ENCODE measurements at regions not wholly inside any gene's neighbourhood (a gene's known extent, or its start where the extent isn't known, plus 50 kb on each side); places are given as distances from the start of the nearest gene placed in this dataset.

DNA sequence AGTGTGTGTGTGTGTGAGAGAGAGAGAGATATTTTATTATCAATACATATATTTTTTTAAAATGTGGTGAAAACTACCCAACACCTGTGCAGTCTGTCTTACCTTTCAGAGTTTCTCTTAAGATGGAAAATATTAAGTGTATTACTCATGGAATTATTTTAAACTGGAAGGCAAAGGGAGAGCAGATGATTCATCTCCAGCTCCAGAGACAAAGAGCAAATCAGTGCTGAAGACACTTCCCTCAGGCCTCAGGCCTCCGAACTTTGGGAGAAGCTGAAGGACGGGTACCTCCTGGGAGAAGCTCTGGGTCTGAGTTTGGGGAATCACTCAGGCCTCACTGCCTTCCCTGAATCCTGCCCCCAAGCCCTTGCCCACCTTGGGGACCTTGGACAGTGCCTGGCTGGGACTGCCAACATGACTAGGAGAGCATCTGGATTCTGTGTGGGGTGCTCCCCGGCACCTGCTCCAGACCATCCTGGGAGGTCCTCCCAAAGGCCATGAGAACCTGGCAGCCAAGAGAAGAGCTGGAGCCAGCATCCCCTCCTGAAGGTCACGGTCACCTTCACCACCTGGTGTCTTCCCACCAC is 170.4 kb upstream of the UBL3 start:
- H3K27me3 ChIP-seq (replicated peaks; ENCODE audit: control insufficient read depth, insufficient read depth, low read length) = no peaks in the 10 kb centered on the region; the same call in none of the 2 replicates
- DNase-seq (ENCODE audit: extremely low read depth, insufficient read length) = no peak
- H3K4me3 ChIP-seq (replicated peaks; ENCODE audit: low read depth, low read length) = no peak overlapping the region
- TF ChIP-seq, protein P1, sequence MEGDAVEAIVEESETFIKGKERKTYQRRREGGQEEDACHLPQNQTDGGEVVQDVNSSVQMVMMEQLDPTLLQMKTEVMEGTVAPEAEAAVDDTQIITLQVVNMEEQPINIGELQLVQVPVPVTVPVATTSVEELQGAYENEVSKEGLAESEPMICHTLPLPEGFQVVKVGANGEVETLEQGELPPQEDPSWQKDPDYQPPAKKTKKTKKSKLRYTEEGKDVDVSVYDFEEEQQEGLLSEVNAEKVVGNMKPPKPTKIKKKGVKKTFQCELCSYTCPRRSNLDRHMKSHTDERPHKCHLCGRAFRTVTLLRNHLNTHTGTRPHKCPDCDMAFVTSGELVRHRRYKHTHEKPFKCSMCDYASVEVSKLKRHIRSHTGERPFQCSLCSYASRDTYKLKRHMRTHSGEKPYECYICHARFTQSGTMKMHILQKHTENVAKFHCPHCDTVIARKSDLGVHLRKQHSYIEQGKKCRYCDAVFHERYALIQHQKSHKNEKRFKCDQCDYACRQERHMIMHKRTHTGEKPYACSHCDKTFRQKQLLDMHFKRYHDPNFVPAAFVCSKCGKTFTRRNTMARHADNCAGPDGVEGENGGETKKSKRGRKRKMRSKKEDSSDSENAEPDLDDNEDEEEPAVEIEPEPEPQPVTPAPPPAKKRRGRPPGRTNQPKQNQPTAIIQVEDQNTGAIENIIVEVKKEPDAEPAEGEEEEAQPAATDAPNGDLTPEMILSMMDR (IDR thresholded peaks at IDR 0.05; ENCODE audit: insufficient read depth, low read length, poor library complexity, severe bottlenecking) = no peak
- H3K36me3 ChIP-seq (ENCODE audit: control insufficient read depth, insufficient read depth, low read length) = no peaks in the 10 kb centered on the region

DNA sequence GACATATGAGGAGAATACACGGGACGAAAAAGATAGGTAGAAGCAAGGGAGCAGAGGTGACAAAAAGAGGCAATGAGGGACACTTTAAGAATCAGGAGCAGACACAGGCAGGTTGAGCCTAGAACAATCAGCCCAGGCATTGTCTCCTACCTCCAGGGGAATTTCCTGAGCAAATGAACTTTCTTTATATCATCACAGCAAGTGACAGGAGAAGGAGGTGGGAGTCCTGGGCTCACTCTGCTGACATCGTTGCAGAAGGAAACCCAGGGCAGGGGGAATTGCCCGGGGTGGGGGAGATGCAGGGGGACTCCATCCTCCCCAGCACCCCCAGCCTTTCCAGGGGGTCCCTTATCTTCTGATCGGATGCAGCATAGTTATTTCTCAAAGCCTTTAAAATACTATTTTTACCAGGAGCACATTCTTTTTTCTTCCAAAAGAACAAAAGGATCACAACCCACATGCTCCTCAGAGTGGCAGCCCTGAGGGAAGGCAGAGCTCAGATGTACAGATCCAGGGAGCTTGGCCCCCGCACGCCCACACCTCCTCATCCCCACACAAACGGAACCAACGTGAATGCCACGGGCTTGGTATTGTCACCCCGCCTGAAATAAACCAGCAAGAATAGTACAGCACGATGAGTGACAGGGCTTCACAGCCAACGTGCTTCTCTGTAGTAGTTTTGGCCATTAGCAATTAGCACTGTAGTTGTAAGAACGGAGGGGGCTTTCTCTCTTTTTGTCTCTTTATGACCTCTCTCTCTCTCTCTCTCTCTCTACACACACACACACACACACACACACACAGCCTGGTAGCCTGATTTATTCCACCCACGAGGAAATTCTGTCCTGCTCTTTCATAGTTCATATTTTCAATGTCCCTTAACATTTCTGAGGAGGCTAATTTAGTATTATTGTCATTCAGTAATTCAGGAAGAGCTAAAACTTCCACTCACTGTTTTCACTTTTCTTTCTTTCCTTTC is 169.5 kb upstream of the UBL3 start:
- no peak overlapping the region for H3K4me3 ChIP-seq (replicated peaks; ENCODE audit: low read depth, low read length)
- TF ChIP-seq, protein P1 (IDR thresholded peaks at IDR 0.05; ENCODE audit: insufficient read depth, low read length, poor library complexity, severe bottlenecking) = no peak
- no peak for DNase-seq (ENCODE audit: extremely low read depth, insufficient read length)

DNA sequence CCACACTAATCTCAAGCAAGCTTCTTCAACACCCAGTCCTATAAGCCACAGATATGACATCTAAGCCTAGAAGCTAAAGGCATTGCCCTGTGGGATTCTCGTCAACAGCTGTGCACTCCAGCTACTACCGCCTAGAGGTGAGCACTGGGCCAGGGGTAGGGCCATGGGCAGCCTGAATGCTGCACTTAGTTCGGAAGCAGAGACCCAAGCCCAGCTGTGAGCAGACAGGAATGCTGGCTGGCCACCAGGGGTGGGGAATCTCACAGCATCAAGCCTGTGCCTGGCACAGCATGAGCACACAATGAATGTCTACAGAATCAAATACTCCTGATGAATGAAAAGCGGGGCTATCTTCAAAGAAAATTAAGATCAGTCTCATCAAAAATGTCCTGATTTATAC is 167.5 kb upstream of the UBL3 start:
- Histone ChIP-seq H3K36me3 (ENCODE audit: control insufficient read depth, insufficient read depth, low read length) (no peaks in the 10 kb centered on the region), H3K4me3 (replicated peaks; ENCODE audit: low read depth, low read length) (no peak overlapping the region), H3K27me3 (replicated peaks; ENCODE audit: control insufficient read depth, insufficient read depth, low read length) (peaks cover 2% of the 10 kb centered on the region; the same call in 1 of the 2 replicates)
- TF ChIP-seq, protein P1 (IDR thresholded peaks at IDR 0.05; ENCODE audit: insufficient read depth, low read length, poor library complexity, severe bottlenecking) = no peak
- DNase-seq (ENCODE audit: extremely low read depth, insufficient read length) = no peak

More for the DNA sequence above, 169.5 kb upstream of the UBL3 start:
- Histone ChIP-seq H3K36me3 (ENCODE audit: control insufficient read depth, insufficient read depth, low read length) (no peaks in the 10 kb centered on the region), H3K27me3 (replicated peaks; ENCODE audit: control insufficient read depth, insufficient read depth, low read length) (peaks cover under 1% of the 10 kb centered on the region; the same call in 1 of the 2 replicates)

DNA sequence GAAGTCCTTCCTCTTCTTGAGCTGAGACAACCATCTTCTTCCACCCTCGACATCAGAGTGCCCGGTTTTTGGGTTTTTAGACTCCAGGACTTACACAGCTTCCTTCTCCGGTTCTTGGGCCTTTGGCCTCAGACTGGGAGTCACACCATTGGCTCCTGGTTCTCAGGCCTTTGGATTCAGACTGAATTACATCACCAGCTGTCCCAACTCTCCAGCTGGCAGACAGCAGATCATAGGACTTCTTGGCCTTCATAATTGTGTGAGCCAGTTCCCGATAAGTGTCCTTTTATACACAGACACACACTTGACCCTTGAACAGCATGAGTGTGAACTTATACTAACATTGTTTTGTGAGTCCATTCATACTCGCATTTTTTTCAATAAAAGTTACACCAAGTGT is 166.0 kb upstream of the UBL3 start:
- no peak overlapping the region for H3K4me3 ChIP-seq (replicated peaks; ENCODE audit: low read depth, low read length)
- no peak for DNase-seq (ENCODE audit: extremely low read depth, insufficient read length)
- TF ChIP-seq, protein P1 (IDR thresholded peaks at IDR 0.05; ENCODE audit: insufficient read depth, low read length, poor library complexity, severe bottlenecking) = no peak
- no peaks in the 10 kb centered on the region for H3K36me3 ChIP-seq (ENCODE audit: control insufficient read depth, insufficient read depth, low read length)
- H3K27me3 ChIP-seq (replicated peaks; ENCODE audit: control insufficient read depth, insufficient read depth, low read length) = peaks cover 2% of the 10 kb centered on the region; the same call in 1 of the 2 replicates

DNA sequence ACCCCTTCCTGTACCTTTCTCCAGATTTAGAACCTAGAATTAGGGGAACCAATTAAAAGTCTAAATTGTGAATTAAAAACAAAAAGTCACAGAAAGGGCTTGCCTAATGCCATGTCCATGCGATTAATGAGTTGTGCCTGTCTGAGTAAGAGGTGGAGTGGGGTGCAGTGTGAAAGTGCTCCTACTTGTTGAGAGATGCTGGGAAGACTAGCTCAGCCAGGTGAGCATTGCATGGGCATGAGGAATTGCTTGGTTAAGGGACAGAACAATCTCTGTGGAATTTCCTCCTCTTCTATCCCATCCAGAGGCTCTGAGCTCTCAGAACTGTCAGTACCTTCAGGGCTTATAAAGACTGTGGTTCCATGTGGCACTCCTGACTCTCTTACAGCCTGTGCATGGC is 159.0 kb upstream of the UBL3 start:
- TF ChIP-seq, protein P1 (IDR thresholded peaks at IDR 0.05; ENCODE audit: insufficient read depth, low read length, poor library complexity, severe bottlenecking) = no peak
- H3K4me3 ChIP-seq (replicated peaks; ENCODE audit: low read depth, low read length) = no peak overlapping the region
- no peak for DNase-seq (ENCODE audit: extremely low read depth, insufficient read length)
- H3K36me3 ChIP-seq (ENCODE audit: control insufficient read depth, insufficient read depth, low read length) = no peaks in the 10 kb centered on the region
- no peaks in the 10 kb centered on the region; the same call in 1 of the 2 replicates for H3K27me3 ChIP-seq (replicated peaks; ENCODE audit: control insufficient read depth, insufficient read depth, low read length)
